NCI-H1048 (cell line): ENCODE measurements at regions not wholly inside any gene's neighbourhood (a gene's known extent, or its start where the extent isn't known, plus 50 kb on each side); places are given as distances from the start of the nearest gene placed in this dataset.

Source experiments
- DNase-seq: peaks from one replicate; lab custom pipeline; 2025; lab: John Stamatoyannopoulos, UW

- DNase-seq = no peak
Measured at GRCh38 chr2:173819852-173820251, 145.3 kb downstream of the SP3 start.

DNA sequence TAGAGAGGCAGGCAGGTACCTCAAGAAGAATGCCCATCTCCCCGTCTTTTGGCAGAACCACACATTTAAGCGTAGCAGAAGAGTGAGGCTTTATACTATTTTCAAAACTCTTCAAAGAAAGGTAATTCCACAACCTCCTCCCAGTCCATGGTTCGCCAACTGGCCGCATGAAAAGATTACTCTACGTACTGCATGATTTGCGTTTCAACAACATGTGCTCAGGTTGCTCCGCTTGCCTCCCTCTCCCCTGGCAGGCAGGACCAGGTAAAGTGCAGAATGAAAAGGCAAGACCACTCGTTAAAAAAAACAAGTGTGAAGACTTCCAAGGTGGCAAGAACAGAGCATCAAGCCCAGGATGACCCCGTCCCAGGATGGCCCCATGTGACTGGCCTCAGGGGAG is 143.7 kb downstream of the SP3 start:
- no peak for DNase-seq

- no peak for DNase-seq
Measured at GRCh38 chr2:173822889-173823542, 142.2 kb downstream of the SP3 start.

DNA sequence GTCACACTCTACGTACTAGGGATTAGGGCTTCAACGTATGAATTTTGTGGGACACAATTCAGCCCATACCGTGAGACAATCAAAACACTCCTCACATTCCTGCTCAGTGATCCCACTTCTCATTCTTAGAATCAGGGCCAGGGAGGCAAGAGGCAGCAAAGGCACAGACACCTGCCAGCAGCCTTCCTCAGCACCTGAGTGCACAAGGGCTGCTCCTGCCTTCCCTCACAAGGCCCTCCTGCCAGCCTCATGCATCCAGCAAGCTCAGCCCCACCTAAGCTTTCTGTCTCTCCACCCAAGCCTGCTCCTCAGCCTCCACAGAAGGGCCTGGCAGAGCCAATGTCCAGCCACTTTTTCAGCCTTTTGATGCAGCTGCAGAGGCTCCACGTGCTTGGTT is 141.6 kb downstream of the SP3 start:
- DNase-seq = no peak

DNA sequence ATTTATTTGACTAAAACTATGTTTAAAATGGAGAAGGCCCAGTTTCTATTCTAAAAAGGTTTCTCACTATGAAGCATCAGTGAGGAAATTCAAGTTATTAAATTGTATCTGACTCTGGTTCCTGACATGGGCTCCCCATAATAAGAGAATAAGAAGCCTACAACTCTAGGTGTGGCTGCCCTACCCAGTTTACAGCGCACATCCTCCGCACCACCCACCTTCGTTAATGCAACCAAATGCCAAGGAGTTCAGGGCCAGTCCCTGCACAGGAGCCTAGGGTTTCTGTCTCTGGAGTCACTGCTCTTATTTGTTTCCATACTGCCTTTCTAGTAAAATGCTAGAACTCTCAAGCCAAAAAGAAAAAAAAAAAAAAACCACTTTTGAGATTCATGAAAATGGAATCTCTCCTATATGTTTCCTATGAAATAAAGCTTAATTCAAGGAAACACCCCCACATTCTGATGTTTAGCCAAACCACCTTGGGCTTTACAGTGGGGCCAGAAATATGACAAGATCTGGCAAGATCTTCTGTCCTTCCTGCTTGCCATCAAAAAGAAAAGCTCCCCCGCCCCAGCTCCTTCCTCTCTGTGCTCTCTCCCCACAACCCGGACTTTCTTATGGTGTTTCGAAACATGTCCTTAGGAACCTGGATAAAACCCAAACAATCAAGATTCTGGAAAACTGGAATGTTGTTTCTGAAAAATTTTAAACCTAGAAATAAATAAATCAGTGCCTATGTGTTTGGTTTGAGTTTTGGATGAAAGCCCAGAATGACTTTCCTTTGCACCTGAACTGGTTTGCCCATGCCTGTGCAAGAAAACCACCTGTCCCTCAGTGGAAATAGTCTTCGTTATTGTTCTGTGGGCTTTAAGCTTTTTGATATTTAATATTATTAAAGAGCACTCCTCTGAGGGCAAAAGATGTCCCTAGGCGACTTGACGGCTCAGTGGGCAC is 136.7 kb downstream of the SP3 start:
- DNase-seq = no peak

DNA sequence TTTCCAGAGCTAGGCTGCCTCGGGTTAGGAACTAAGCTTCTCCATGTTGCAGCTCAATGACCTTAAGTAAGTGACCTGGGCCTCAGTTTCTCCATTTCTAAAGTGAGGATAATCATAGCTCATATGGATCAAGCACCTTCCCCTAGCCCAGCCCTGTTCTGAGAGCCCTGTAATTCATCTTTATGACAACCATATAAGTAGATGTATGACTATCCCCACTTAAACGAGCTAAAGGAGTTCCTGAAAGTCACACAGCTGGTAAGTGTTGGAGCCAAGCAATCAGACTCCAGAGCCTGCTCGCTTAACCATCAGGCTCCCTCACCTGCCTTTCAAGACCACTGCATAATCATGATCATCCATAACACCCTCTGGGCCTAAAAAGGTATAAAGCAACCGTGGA is 135.4 kb downstream of the SP3 start:
- DNase-seq = no peak

DNA sequence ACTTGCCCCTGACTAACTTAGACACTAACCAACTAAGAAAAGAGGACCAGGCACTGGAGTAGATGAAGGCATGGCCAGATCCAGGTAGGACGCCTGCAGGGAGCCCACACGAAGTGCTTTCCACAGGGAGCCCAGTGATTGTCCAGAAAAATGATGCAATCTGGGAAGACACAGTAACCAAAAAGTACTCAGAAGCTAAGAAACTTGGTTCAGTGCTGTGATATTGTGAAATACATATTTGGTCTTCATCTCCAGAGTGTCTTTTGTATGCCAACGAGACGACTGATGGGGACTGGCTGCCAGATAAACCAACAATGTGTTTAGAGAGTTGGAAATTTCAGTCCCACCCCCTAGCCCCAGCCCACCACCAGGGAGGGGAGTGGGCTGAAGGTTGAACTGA is 135.0 kb downstream of the SP3 start:
- DNase-seq = no peak

GRCh38 chr2:173831312-173832229 is 133.6 kb downstream of the SP3 start:
- DNase-seq = no peak

DNA sequence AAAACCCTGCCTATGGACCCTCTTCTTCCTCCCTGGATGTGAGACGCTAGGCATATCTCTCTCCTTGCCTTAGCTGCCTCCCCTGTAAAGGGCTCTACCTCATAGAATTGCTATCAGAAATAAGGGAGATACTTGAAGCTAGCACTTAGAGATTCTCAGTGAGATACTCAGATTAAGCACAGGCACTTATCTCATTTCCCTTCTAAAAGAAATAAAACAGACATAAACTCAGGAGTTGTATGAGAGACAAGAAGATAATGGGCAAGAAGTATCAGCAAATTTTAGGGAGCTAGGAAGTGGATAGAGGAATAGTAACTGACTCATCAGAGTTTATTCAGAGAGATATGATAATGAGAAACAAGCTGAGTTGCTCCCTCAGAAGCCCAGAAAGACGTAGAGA is 131.0 kb downstream of the SP3 start:
- DNase-seq = no peak

GRCh38 chr2:173835726-173836125 is 129.4 kb downstream of the SP3 start:
- no peak for DNase-seq

- DNase-seq = no peak
Measured at GRCh38 chr2:173841110-173841509, 124.1 kb downstream of the SP3 start.

GRCh38 chr2:173843526-173843925 is 121.6 kb downstream of the SP3 start:
- no peak for DNase-seq

- DNase-seq = no peak
Measured at GRCh38 chr2:173851141-173851641, 114.0 kb downstream of the SP3 start.

GRCh38 chr2:173854141-173854540 is 111.0 kb downstream of the SP3 start:
- DNase-seq = no peak

DNA sequence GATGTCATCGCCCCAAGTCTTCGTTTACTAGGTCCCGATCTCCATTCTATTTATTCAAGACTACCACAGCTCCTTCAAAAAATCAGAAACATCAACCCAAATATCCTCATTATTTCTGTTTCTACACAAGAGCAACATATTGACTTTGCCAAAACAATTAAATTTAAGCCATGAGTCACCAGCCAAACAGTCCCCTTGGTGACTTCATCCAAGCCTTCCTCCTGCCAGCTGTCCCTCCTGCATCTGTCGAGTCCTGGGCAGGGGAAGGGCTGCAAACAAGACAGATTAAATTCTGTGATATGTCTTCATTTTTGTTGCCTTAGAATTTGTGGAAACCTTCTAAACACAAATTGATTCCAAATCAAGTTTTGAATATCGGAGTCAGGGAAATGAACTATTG is 110.3 kb downstream of the SP3 start:
- DNase-seq = no peak

GRCh38 chr2:173855661-173856060 is 109.5 kb downstream of the SP3 start:
- no peak for DNase-seq
